NCI-H2107 treated with DMSO at 0.1 percent for 48 hours (cell line): ENCODE measurements at regions not wholly inside any gene's neighbourhood (a gene's known extent, or its start where the extent isn't known, plus 50 kb on each side); places are given as distances from the start of the nearest gene placed in this dataset.

Experiments used
- DNase-seq: peaks from one replicate; lab custom pipeline; 2025; ENCODE audit not compliant: unreplicated experiment; lab: John Stamatoyannopoulos, UW

- no peak for DNase-seq
Observed at GRCh38 chr17:77320044-77320440, 179.3 kb downstream of the SEC14L1 start.

- no peak for DNase-seq
Observed at GRCh38 chr17:77320485-77321256, 179.9 kb downstream of the SEC14L1 start.

GRCh38 chr17:77321649-77322513, 181.1 kb downstream of the SEC14L1 start:
- no peak for DNase-seq

- no peak for DNase-seq
Observed at GRCh38 chr17:77322514-77323412, 182.0 kb downstream of the SEC14L1 start.

- DNase-seq: no peak
Observed at GRCh38 chr17:77323413-77324171, 182.8 kb downstream of the SEC14L1 start.

GRCh38 chr17:77324227-77324626, 183.5 kb downstream of the SEC14L1 start:
- no peak for DNase-seq

GRCh38 chr17:77325577-77326075, 184.9 kb downstream of the SEC14L1 start:
- no peak for DNase-seq

GRCh38 chr17:77326076-77326591, 185.4 kb downstream of the SEC14L1 start:
- DNase-seq: no peak

- no peak for DNase-seq
Observed at GRCh38 chr17:77326636-77327035, 185.9 kb downstream of the SEC14L1 start.

- DNase-seq: no peak
Observed at GRCh38 chr17:77327181-77327565, 186.4 kb downstream of the SEC14L1 start.

- no peak for DNase-seq
Observed at GRCh38 chr17:77327566-77328464, 187.0 kb downstream of the SEC14L1 start.

GRCh38 chr17:77328823-77329740, 188.3 kb downstream of the SEC14L1 start:
- no peak for DNase-seq

GRCh38 chr17:77329741-77330531, 189.2 kb downstream of the SEC14L1 start:
- no peak for DNase-seq

- no peak for DNase-seq
Observed at GRCh38 chr17:77330602-77331081, 189.9 kb downstream of the SEC14L1 start.

GRCh38 chr17:77331301-77331864, 190.6 kb downstream of the SEC14L1 start:
- peak; percentile 84 for DNase-seq
